Spleen (tissue), 7 donors: ENCODE measurements at regions not wholly inside any gene's neighbourhood (a gene's known extent, or its start where the extent isn't known, plus 50 kb on each side); places are given as distances from the start of the nearest gene placed in this dataset.

Source experiments
- CTCF ChIP-seq, 11 experiments: fragments of 200-600 bp in 7 of 11; fragments of 450-650 bp in 4 of 11; sonication (generic) in 4 of 11; IDR thresholded peaks in 8 of 11; conservative IDR thresholded peaks in 3 of 11; 1 replicate in 7 of 11; 2 replicates in 4 of 11; pipeline versions ENCODE4 v1.4.0 to v1.8.0; 2016 to 2021; ENCODE audit warnings: antibody characterized with exemption in 11 of 11, inconsistent platforms in 4 of 11, mild to moderate bottlenecking in 1 of 11
- POLR2A ChIP-seq, 3 donors: fragments of 450-650 bp; IDR thresholded peaks; one replicate each; pipeline ENCODE4 v1.5.1; 2017; ENCODE audit warnings: antibody characterized with exemption in 3 of 3, mild to moderate bottlenecking in 1 of 3
- donor health status: DM: no; HTN: no; CAD: no; lungs with moderate emphysema.
- donor health status: DM: no; HTN: no; CAD: no.
- donor health status: DM: no; HTN: no; CAD: no.

- TF ChIP-seq POLR2A (IDR thresholded peaks at IDR 0.05) (no peak), CTCF (IDR thresholded peaks at IDR 0.05 in 8 of 11, conservative IDR thresholded peaks at IDR 0.05 in 3 of 11) (no peak)
Observed at GRCh38 chr13:64158908-64159307, 2743.3 kb upstream of the PCDH20 start.
